Keratinocyte (primary cell): ENCODE measurements at regions not wholly inside any gene's neighbourhood (a gene's known extent, or its start where the extent isn't known, plus 50 kb on each side); places are given as distances from the start of the nearest gene placed in this dataset.
"Not testable (repeated sequence)": the region's sequence is repeated elsewhere in the genome, so short reads cannot be mapped to it uniquely, and the experiment has no call there.

Experiments used
- DNase-seq: peaks from one replicate; pipeline ENCODE4 v3.0.0-alpha.2; 2011; ENCODE audit warnings: low read depth, missing footprints, low spot score
- FAIRE-seq: peaks from 2 replicates; lab custom pipeline; 2011; peaks lifted over from hg19 to GRCh38; lab: Jason Lieb, UNC
- H2AFZ ChIP-seq: 2 replicates; pipeline ENCODE4 v1.6.0; 2012; ENCODE audit warnings: low read length, control low read depth, inconsistent platforms; ENCODE audit not compliant: control insufficient read depth
- H3K27ac ChIP-seq: 2 replicates; pipeline ENCODE4 v1.5.1; 2011; ENCODE audit warnings: low read length; ENCODE audit not compliant: control insufficient read depth, insufficient read depth
- H3K27me3 ChIP-seq: 3 replicates; pipeline ENCODE4 v1.6.0; 2011; ENCODE audit warnings: low read length; ENCODE audit not compliant: control insufficient read depth, insufficient read depth; ENCODE audit errors: extremely low read depth
- H3K36me3 ChIP-seq, 2 experiments: 2 replicates in 1 of 2; 3 replicates in 1 of 2; pipeline ENCODE4 v1.5.1; 2011; ENCODE audit warnings: low read length in 2 of 2, mild to moderate bottlenecking in 1 of 2; ENCODE audit not compliant: control insufficient read depth in 2 of 2, insufficient read depth in 2 of 2; ENCODE audit errors: extremely low read depth in 1 of 2
- H3K4me1 ChIP-seq: 3 replicates; pipeline ENCODE4 v1.5.1; 2011; ENCODE audit warnings: low read length; ENCODE audit not compliant: control insufficient read depth, insufficient read depth; ENCODE audit errors: extremely low read depth
- H3K4me2 ChIP-seq: 3 replicates; pipeline ENCODE4 v1.6.0; 2011; ENCODE audit warnings: low read depth, low read length; ENCODE audit not compliant: control insufficient read depth, insufficient read depth; ENCODE audit errors: extremely low read depth
- H3K4me3 ChIP-seq, 3 experiments: fragments of 200-600 bp in 1 of 3; sonication (generic) in 1 of 3; 2 replicates in 2 of 3; 3 replicates in 1 of 3; pipeline ENCODE4 v1.5.1; 2011 to 2016; ENCODE audit warnings: low read length in 3 of 3, mild to moderate bottlenecking in 3 of 3, control low read depth in 2 of 3, inconsistent platforms in 1 of 3, low read depth in 1 of 3, mixed read lengths in 1 of 3, mixed run types in 1 of 3, moderate library complexity in 1 of 3; ENCODE audit not compliant: control insufficient read depth in 2 of 3, insufficient read depth in 2 of 3; ENCODE audit errors: extremely low read depth in 1 of 3
- H3K79me2 ChIP-seq: 2 replicates; pipeline ENCODE4 v1.6.0; 2012; ENCODE audit warnings: low read length; ENCODE audit not compliant: control insufficient read depth, insufficient read depth
- H3K9ac ChIP-seq: 3 replicates; pipeline ENCODE4 v1.6.0; 2011; ENCODE audit warnings: low read length; ENCODE audit not compliant: control insufficient read depth, insufficient read depth; ENCODE audit errors: extremely low read depth
- H3K9me1 ChIP-seq: 3 replicates; pipeline ENCODE4 v1.6.0; 2011; ENCODE audit warnings: low read length; ENCODE audit not compliant: control insufficient read depth, insufficient read depth; ENCODE audit errors: extremely low read depth
- H3K9me3 ChIP-seq: 2 replicates; pipeline ENCODE4 v1.5.1; 2012; ENCODE audit warnings: low read depth, low read length; ENCODE audit not compliant: control insufficient read depth
- H4K20me1 ChIP-seq: 3 replicates; pipeline ENCODE4 v1.6.0; 2011; ENCODE audit warnings: low read length; ENCODE audit not compliant: control insufficient read depth, insufficient read depth; ENCODE audit errors: extremely low read depth
- CTCF ChIP-seq, 3 experiments: IDR thresholded peaks in 1 of 3; conservative IDR thresholded peaks in 1 of 3; optimal IDR thresholded peaks in 1 of 3; 2 replicates in 2 of 3; 3 replicates in 1 of 3; pipeline versions ENCODE3 to v1.5.1; 2011; ENCODE audit warnings: low read length in 3 of 3, mild to moderate bottlenecking in 3 of 3, moderate library complexity in 2 of 3, control low read depth in 1 of 3, inconsistent platforms in 1 of 3; ENCODE audit not compliant: insufficient read depth in 2 of 3; ENCODE audit errors: extremely low read depth in 1 of 3
- EZH2 ChIP-seq: IDR thresholded peaks from one replicate; pipeline ENCODE4 v1.6.1; 2012; ENCODE audit warnings: inconsistent platforms, mild to moderate bottlenecking, low read length, moderate library complexity
- dilution Hi-C: fragments of 300-500 bp; cut with MboI; formaldehyde crosslinking; loops from one replicate; pipeline ENCODE4 v1.7.0; 2020; ENCODE audit warnings: low sequenced_read_pairs; ENCODE audit not compliant: extremely low pct_ligation_motif_present

GRCh38 chr14:105894125-105894977 lies 368.0 kb downstream of the TMEM121 start:
- no peak overlapping the region for H3K9ac ChIP-seq
- dilution Hi-C loops = no loop called here
- no peak overlapping the region for H3K4me3 ChIP-seq
- H3K9me1 ChIP-seq = no peaks in the 10 kb centered on the region
- H2AFZ ChIP-seq = no peak overlapping the region
- no peaks in the 10 kb centered on the region for H3K4me1 ChIP-seq
- no peak for FAIRE-seq
- no peaks in the 10 kb centered on the region for H4K20me1 ChIP-seq
- H3K9me3 ChIP-seq = peaks cover 7% of the 10 kb centered on the region
- no peak for DNase-seq
- no peak overlapping the region for H3K4me2 ChIP-seq
- no peaks in the 10 kb centered on the region for H3K79me2 ChIP-seq
- H3K27ac ChIP-seq = no peak overlapping the region
- TF ChIP-seq EZH2 = no peak
- TF ChIP-seq CTCF (optimal IDR thresholded peaks at IDR 0.05 in 1 of 3, IDR thresholded peaks at IDR 0.05 in 1 of 3, conservative IDR thresholded peaks at IDR 0.05 in 1 of 3; ENCODE audit: extremely low read depth in 1 of 3, insufficient read depth in 2 of 3, low read length in 3 of 3) = no peak
- H3K36me3 ChIP-seq = no peaks in the 10 kb centered on the region
- no peaks in the 10 kb centered on the region for H3K27me3 ChIP-seq

- Histone ChIP-seq H3K9me1 (no peaks in the 10 kb centered on the region), H3K79me2 (no peaks in the 10 kb centered on the region), H3K9ac (no peak overlapping the region), H3K27me3 (no peaks in the 10 kb centered on the region), H4K20me1 (no peaks in the 10 kb centered on the region), H3K9me3 (peaks cover 3% of the 10 kb centered on the region), H2AFZ (no peak overlapping the region), H3K4me2 (no peak overlapping the region), H3K4me3 (no peak overlapping the region), H3K4me1 (no peaks in the 10 kb centered on the region), H3K36me3 (no peaks in the 10 kb centered on the region), H3K27ac (no peak overlapping the region)
- FAIRE-seq (no peak), DNase-seq (no peak)
- TF ChIP-seq EZH2 (no peak), CTCF (optimal IDR thresholded peaks at IDR 0.05 in 1 of 3, IDR thresholded peaks at IDR 0.05 in 1 of 3, conservative IDR thresholded peaks at IDR 0.05 in 1 of 3; ENCODE audit: extremely low read depth in 1 of 3, insufficient read depth in 2 of 3, low read length in 3 of 3) (no peak)
- dilution Hi-C loops = no loop called here
Measured at GRCh38 chr14:105894978-105895881, 368.8 kb downstream of the TMEM121 start.

GRCh38 chr14:105896206-105896605 lies 369.8 kb downstream of the TMEM121 start:
- H3K4me1 ChIP-seq, FAIRE-seq, H3K9me1 ChIP-seq, H3K79me2 ChIP-seq, H3K9ac ChIP-seq, H4K20me1 ChIP-seq, dilution Hi-C loops, H3K27ac ChIP-seq, H3K4me2 ChIP-seq, H3K4me3 ChIP-seq, H2AFZ ChIP-seq, DNase-seq, H3K9me3 ChIP-seq, H3K27me3 ChIP-seq, H3K36me3 ChIP-seq: not testable (repeated sequence)
